ENCODE measurements at regions not wholly inside any gene's neighbourhood (a gene's known extent, or its start where the extent isn't known, plus 50 kb on each side); places are given as distances from the start of the nearest gene placed in this dataset.

DNA sequence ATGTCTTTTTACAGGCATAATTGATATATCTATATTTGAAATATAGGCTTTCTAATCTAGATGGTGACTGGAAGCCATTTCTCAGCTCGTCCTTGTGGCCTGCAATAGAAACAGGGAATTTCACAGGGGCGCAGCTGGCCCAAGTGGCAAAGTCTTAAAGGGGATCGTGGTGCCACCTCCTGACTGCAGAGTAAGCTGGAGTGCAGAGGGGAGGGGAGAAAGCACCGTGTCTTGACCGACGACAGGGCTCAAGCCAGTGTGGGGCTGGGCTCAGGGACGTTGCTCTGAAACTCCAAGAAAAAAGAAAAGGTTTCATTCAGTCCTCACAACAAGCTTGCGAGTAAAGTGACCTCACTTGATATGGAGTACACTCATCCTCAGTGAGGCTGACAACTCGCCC, 255.1 kb downstream of the DCDC2C start:
- TF ChIP-seq POLR2A (IDR thresholded peaks at IDR 0.05; ENCODE audit: low read depth) (no peak), POLR2AphosphoS5 (IDR thresholded peaks at IDR 0.05) (no peak), EP300 (IDR thresholded peaks at IDR 0.05) (no peak)
- TF ChIP-seq, protein P1, sequence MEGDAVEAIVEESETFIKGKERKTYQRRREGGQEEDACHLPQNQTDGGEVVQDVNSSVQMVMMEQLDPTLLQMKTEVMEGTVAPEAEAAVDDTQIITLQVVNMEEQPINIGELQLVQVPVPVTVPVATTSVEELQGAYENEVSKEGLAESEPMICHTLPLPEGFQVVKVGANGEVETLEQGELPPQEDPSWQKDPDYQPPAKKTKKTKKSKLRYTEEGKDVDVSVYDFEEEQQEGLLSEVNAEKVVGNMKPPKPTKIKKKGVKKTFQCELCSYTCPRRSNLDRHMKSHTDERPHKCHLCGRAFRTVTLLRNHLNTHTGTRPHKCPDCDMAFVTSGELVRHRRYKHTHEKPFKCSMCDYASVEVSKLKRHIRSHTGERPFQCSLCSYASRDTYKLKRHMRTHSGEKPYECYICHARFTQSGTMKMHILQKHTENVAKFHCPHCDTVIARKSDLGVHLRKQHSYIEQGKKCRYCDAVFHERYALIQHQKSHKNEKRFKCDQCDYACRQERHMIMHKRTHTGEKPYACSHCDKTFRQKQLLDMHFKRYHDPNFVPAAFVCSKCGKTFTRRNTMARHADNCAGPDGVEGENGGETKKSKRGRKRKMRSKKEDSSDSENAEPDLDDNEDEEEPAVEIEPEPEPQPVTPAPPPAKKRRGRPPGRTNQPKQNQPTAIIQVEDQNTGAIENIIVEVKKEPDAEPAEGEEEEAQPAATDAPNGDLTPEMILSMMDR (IDR thresholded peaks at IDR 0.05) = no peak
